HG03196 (cell line): ENCODE measurements at regions not wholly inside any gene's neighbourhood (a gene's known extent, or its start where the extent isn't known, plus 50 kb on each side); places are given as distances from the start of the nearest gene placed in this dataset.

Experiments used
- ATAC-seq: cut with Tn5 transposase; IDR thresholded peaks from one replicate; pipeline ENCODE4 v1.9.1; 2021; ENCODE audit not compliant: unreplicated experiment

DNA sequence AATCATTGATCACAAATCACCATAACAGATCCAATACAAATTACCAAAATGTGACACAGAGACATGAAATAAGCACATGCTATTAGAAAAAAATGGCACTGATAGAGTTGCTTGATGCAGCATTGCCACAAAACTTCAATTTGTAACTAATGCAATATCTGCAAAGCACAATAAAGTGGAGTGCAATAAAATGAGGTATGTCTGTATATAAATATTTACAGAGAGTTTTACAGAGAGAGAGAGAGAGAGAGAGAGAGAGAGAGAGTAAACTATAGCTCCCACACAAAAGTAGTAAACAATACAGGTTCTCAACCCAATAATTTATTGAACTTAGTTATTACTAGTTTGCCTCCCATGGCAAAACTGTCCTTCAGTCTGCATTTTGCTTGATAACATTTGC lies 1807.0 kb downstream of the SUCLG1 start:
- ATAC-seq, result no peak

DNA sequence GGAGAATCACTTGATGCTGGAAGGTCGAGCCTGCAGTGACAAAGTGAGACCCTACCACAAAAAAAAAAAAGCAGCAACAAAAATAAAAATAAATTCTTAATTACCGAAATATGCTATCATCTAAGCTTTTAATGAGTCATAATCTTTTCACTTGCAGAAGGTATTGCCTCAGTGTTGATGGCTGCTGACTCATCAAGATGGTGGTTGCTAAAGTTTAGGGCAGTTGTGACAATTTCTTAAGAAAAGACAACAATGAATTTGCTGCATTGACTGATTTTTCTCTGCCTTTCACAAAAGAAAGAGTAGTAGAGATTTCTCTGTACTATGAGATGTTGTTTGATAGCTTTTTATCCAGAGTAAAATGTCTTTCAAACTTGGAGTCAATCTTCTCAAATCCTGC lies 1809.0 kb downstream of the SUCLG1 start:
- no peak for ATAC-seq

DNA sequence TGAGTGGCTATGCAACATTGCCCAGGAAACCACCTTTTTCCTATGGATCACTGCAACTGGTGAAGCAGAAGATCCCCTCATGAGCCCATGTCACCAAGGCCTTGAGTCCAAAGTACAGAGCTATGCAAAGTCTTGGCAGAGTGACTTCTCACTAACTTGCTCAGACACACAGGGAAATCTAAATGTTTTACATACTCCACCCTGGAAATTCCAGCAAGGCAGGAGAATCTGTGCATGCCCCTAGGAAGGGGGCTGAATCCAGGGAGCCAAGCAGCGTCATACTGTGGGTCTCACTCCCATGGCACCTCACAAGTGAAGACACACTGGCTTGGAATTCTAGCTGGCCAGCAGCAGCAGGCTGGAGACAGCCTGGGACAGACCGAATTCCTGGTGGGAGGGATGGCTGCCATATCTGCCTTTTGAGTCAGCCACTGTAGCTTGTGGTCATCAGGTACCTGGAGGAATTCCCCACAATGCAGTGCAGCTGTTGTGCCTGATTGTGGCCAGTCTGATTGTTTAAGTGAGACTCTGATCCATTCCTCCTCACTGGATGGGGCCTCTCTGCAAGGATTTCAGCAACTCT lies 1817.4 kb downstream of the SUCLG1 start:
- no peak for ATAC-seq

GRCh38 chr2:82636402-82637020 lies 1822.6 kb downstream of the SUCLG1 start:
- no peak for ATAC-seq

DNA sequence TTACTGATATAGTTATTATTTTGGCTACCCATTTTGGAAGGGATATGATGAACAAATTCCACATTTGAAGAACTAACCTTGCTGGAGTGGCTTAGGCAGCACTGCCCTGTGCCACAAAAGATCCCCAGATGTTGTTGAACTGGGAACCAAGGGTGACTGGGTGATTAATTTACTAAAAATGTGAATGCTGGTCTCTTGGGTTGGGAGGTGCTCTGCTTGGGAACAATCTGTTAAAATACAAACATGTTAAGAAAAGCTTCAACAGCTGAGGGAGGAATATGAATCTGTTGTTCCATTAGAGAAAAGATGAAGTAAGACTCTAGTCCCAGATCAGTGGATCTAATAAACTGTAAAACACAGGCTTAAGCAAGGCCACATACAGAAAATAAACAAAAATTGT lies 1860.1 kb downstream of the SUCLG1 start:
- no peak for ATAC-seq

DNA sequence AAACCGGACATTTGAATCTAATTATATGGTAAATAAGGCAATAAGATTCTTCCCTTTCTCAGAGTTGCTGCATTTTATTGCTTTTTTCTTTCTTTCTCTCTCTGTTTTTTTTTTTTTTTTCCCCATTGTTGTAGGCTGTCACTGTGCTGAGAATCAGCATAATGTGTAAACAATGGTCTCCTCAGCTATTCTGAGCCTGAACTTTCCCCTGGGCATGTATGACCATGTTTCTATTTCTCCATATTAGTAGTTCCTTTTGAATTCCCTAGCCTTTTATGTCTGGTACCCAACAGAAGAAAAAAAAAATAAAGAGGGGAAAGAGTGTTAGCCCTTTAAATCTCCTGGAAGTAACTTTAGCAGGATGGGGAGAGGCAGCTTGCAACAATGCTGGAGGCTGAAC lies 1862.5 kb downstream of the SUCLG1 start:
- no peak for ATAC-seq

- ATAC-seq, result no peak
These were observed 1867.4 kb downstream of the SUCLG1 start for GRCh38 chr2:82591718-82592117.

- no peak for ATAC-seq
These were observed 1882.4 kb downstream of the SUCLG1 start for GRCh38 chr2:82576656-82577055.

DNA sequence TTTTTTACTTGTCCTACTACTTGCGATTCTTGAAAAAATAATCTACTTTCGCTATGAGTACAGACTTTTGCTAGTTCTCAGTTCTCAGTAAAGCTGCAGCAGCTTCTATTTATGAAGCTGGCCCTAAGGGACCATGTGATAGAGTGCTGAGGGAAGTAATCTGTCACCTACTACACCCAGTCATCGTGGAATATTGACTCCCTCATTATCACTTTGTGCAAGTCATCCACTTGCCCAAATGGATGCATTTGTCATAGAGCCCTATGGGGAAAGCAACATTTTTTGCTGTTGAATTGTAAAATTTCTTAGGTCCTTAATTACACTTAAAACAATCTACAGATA lies 1919.8 kb downstream of the SUCLG1 start:
- ATAC-seq, result no peak

GRCh38 chr2:82538590-82539279 lies 1920.3 kb downstream of the SUCLG1 start:
- no peak for ATAC-seq

GRCh38 chr2:82528288-82528687 lies 1930.8 kb downstream of the SUCLG1 start:
- ATAC-seq, result no peak

- ATAC-seq, result no peak
These were observed 1932.0 kb downstream of the SUCLG1 start for GRCh38 chr2:82527124-82527523.

DNA sequence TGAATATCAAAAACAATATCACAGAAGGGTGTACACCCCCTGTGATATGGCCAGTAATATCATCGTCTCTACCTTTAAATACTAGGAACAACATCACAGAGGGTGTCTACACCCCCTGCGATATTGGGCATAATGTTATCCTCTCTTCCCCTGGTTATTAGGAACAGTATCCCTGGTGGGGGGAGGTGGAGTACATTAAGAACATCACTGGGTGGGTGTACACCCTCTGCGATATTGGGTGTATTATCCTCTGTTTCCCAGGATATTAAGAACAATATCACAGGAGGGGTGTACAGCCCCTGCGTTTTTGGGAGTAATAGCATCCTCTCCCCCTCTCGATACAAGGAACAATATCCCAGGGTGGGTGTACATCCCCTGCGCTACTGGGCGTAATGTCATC lies 1932.8 kb downstream of the SUCLG1 start:
- ATAC-seq, result no peak

- no peak for ATAC-seq
These were observed 1933.3 kb downstream of the SUCLG1 start for GRCh38 chr2:82525744-82526143.

DNA sequence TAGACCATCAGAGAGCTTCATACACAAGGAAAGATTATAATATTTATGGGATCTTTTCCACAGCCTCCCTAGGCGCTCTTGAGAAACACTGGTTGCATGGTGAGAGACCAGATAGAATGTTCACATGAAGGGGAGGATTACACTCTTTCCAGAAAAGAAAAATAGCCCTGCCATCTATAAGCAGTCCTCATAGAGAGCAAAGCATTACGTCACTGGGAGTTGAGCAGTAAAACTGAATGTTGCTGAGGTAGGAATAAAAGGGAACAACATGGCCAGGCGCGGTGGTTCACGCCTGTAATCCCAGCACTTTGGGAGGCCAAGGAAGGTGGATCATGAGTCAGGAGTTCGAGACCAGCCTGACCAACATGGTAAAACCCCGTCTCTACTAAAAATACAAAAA lies 1934.3 kb downstream of the SUCLG1 start:
- no peak for ATAC-seq

DNA sequence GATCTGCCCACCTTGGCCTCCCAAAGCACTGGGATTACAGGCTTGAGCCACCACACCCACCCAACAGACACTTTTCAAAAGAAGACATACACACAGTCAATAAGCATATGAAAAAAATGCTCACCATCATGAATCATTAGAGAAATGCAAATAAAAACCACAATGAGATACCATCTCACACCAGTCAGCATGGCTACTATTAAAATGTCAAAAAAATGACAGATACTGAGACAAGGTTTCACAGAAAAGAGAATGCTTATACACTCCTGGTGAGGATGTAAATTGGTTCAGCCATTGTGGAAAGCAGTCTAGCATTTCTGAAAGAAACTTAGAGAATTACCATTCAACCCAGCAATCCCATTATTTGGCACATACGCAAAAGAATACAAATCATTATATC lies 1947.2 kb downstream of the SUCLG1 start:
- no peak for ATAC-seq

DNA sequence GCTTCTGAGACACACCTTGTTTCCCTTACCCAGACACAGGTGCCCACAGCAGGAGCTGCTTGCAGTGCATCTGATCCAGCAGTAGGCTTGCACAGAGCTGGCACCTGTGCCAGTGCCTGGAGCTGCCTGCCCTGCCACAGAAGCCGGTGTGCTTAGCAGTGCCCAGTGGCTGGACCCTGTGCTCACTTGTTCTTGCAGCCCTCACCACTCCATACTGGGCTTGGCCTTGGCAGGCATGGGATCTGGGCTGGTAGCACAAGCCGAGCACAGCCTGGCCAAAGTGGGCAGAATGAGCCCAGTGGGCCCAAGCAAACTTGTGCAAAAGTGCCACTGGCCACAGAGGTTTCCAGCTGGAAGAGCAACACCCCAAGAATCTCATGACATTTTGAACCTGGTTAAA lies 1950.4 kb downstream of the SUCLG1 start:
- no peak for ATAC-seq

GRCh38 chr2:82507657-82508056 lies 1951.4 kb downstream of the SUCLG1 start:
- no peak for ATAC-seq

GRCh38 chr2:82501217-82501616 lies 1957.9 kb downstream of the SUCLG1 start:
- ATAC-seq, result no peak

GRCh38 chr2:82498777-82499443 lies 1960.2 kb downstream of the SUCLG1 start:
- no peak for ATAC-seq

GRCh38 chr2:82494739-82495138 lies 1964.3 kb downstream of the SUCLG1 start:
- no peak for ATAC-seq

GRCh38 chr2:82491591-82491990 lies 1967.5 kb downstream of the SUCLG1 start:
- ATAC-seq, result no peak
